OCI-LY1 (cell line): ENCODE measurements at regions not wholly inside any gene's neighbourhood (a gene's known extent, or its start where the extent isn't known, plus 50 kb on each side); places are given as distances from the start of the nearest gene placed in this dataset.

Experiments used
- H2AFZ ChIP-seq: fragments of 200-600 bp; sonication (generic), shearing (Covaris generic); 2 replicates; pipeline ENCODE4 v1.6.0; 2014; ENCODE audit warnings: antibody characterized with exemption, mild to moderate bottlenecking, low read length
- H3F3A ChIP-seq: fragments of 200-600 bp; sonication (generic), shearing (Covaris generic); 2 replicates; pipeline ENCODE4 v1.6.0; 2014; ENCODE audit warnings: mild to moderate bottlenecking, antibody characterized with exemption, low read length, moderate library complexity; ENCODE audit not compliant: insufficient read depth
- H3K27ac ChIP-seq: fragments of 200-600 bp; sonication (generic); 2 replicates; pipeline ENCODE4 v1.5.1; 2014; ENCODE audit warnings: low read length, mixed run types, mild to moderate bottlenecking, low read depth; ENCODE audit not compliant: poor library complexity, severe bottlenecking
- H3K27me3 ChIP-seq: fragments of 200-600 bp; sonication (generic); 2 replicates; pipeline ENCODE4 v1.6.0; 2014; ENCODE audit warnings: antibody characterized with exemption, mild to moderate bottlenecking, low read length, moderate library complexity; ENCODE audit not compliant: insufficient read depth
- H3K36me3 ChIP-seq: fragments of 200-600 bp; sonication (generic); 2 replicates; pipeline ENCODE4 v1.6.1; 2014; ENCODE audit warnings: mild to moderate bottlenecking, antibody characterized with exemption, low read length, moderate library complexity, mixed read lengths; ENCODE audit not compliant: insufficient read depth
- H3K4me1 ChIP-seq: fragments of 200-600 bp; sonication (generic); 2 replicates; pipeline ENCODE4 v1.5.1; 2014; ENCODE audit warnings: mild to moderate bottlenecking, low read length, moderate library complexity; ENCODE audit not compliant: insufficient read depth, severe bottlenecking
- H3K4me2 ChIP-seq: fragments of 200-600 bp; sonication (generic), shearing (Covaris generic); 2 replicates; pipeline ENCODE4 v1.6.1; 2014; ENCODE audit warnings: low read length
- H3K4me3 ChIP-seq: fragments of 200-600 bp; sonication (generic); 2 replicates; pipeline ENCODE4 v1.5.1; 2014; ENCODE audit warnings: low read length, low read depth, mild to moderate bottlenecking, mixed read lengths; ENCODE audit not compliant: poor library complexity, severe bottlenecking
- H3K79me2 ChIP-seq: fragments of 200-600 bp; shearing (Covaris generic); 2 replicates; pipeline ENCODE4 v1.6.1; 2016; ENCODE audit warnings: mixed run types, low read length, mixed read lengths; ENCODE audit not compliant: insufficient read depth
- H3K9ac ChIP-seq: fragments of 200-600 bp; sonication (generic), shearing (Covaris generic); 2 replicates; pipeline ENCODE4 v1.6.1; 2014; ENCODE audit warnings: mild to moderate bottlenecking, low read length, mixed read lengths
- H3K9me2 ChIP-seq: fragments of 200-600 bp; sonication (generic), shearing (Covaris generic); 2 replicates; pipeline ENCODE4 v1.6.1; 2014; ENCODE audit warnings: low read depth, mild to moderate bottlenecking, low read length, mixed read lengths
- H3K9me3 ChIP-seq: fragments of 200-600 bp; shearing (Covaris generic); 2 replicates; pipeline ENCODE4 v1.6.1; 2014; ENCODE audit warnings: low read length, mixed read lengths
- H4K20me1 ChIP-seq: fragments of 200-600 bp; sonication (generic), shearing (Covaris generic); 2 replicates; pipeline ENCODE4 v1.6.0; 2016; ENCODE audit warnings: mild to moderate bottlenecking, low read length; ENCODE audit not compliant: insufficient read depth
- CTCF ChIP-seq: fragments of 200-600 bp; sonication (generic), shearing (Covaris generic); IDR thresholded peaks from 2 replicates; pipeline ENCODE4 v1.5.1; 2017; ENCODE audit warnings: mild to moderate bottlenecking, antibody characterized with exemption, low read length, moderate library complexity, mixed read lengths
- EZH2 ChIP-seq: fragments of 200-600 bp; sonication (generic), shearing (Covaris generic); IDR thresholded peaks from 2 replicates; pipeline ENCODE4 v1.8.0; 2017; ENCODE audit warnings: borderline replicate concordance, mixed run types, mild to moderate bottlenecking, antibody characterized with exemption, low read length, moderate library complexity, mixed read lengths

- H3K79me2 ChIP-seq, result no peaks in the 10 kb centered on the region
- H3K27ac ChIP-seq, result no peak overlapping the region
- H2AFZ ChIP-seq, result no peak overlapping the region
- H3K4me2 ChIP-seq, result no peak overlapping the region
- no peaks in the 10 kb centered on the region for H3K9me2 ChIP-seq
- H3K27me3 ChIP-seq, result no peaks in the 10 kb centered on the region
- H3K4me3 ChIP-seq, result no peak overlapping the region
- H3K4me1 ChIP-seq, result no peaks in the 10 kb centered on the region
- no peaks in the 10 kb centered on the region for H3K9me3 ChIP-seq
- TF ChIP-seq CTCF (no peak), EZH2 (no peak)
- no peaks in the 10 kb centered on the region for H3K36me3 ChIP-seq
- no peak overlapping the region for H3K9ac ChIP-seq
- no peaks in the 10 kb centered on the region for H3F3A ChIP-seq
- no peaks in the 10 kb centered on the region for H4K20me1 ChIP-seq
Observed at GRCh38 chr2:75960472-75961009, 249.8 kb upstream of the GCFC2 start.

- no peaks in the 10 kb centered on the region for H3K9me3 ChIP-seq
- H3K4me3 ChIP-seq, result no peak overlapping the region
- no peaks in the 10 kb centered on the region for H3K9me2 ChIP-seq
- no peaks in the 10 kb centered on the region for H4K20me1 ChIP-seq
- no peak overlapping the region for H2AFZ ChIP-seq
- no peaks in the 10 kb centered on the region for H3F3A ChIP-seq
- no peaks in the 10 kb centered on the region for H3K79me2 ChIP-seq
- H3K36me3 ChIP-seq, result no peaks in the 10 kb centered on the region
- no peak overlapping the region for H3K9ac ChIP-seq
- H3K27ac ChIP-seq, result no peak overlapping the region
- no peaks in the 10 kb centered on the region for H3K27me3 ChIP-seq
- H3K4me1 ChIP-seq, result no peaks in the 10 kb centered on the region
- H3K4me2 ChIP-seq, result no peak overlapping the region
- TF ChIP-seq CTCF, result no peak
- TF ChIP-seq EZH2, result no peak
Observed at GRCh38 chr2:75959724-75960471, 249.2 kb upstream of the GCFC2 start.

- H3K9ac ChIP-seq, result no peak overlapping the region
- H3K9me2 ChIP-seq, result no peaks in the 10 kb centered on the region
- no peaks in the 10 kb centered on the region for H4K20me1 ChIP-seq
- H3K4me2 ChIP-seq, result no peak overlapping the region
- H2AFZ ChIP-seq, result no peak overlapping the region
- TF ChIP-seq EZH2 (no peak), CTCF (no peak)
- H3F3A ChIP-seq, result no peaks in the 10 kb centered on the region
- no peaks in the 10 kb centered on the region for H3K4me1 ChIP-seq
- H3K27me3 ChIP-seq, result no peaks in the 10 kb centered on the region
- no peaks in the 10 kb centered on the region for H3K9me3 ChIP-seq
- no peaks in the 10 kb centered on the region for H3K79me2 ChIP-seq
- no peak overlapping the region for H3K4me3 ChIP-seq
- no peak overlapping the region for H3K27ac ChIP-seq
- no peaks in the 10 kb centered on the region for H3K36me3 ChIP-seq
Observed at GRCh38 chr2:75954761-75955160, 244.0 kb upstream of the GCFC2 start.
